Transverse colon (tissue), 4 donors: ENCODE measurements at regions not wholly inside any gene's neighbourhood (a gene's known extent, or its start where the extent isn't known, plus 50 kb on each side); places are given as distances from the start of the nearest gene placed in this dataset.

Experiments used
- CTCF ChIP-seq, 5 experiments: fragments of 200-600 bp in 3 of 5; fragments of 450-650 bp in 2 of 5; sonication (generic) in 3 of 5; IDR thresholded peaks; 1 replicate in 2 of 5; 2 replicates in 3 of 5; pipeline ENCODE4 v1.5.1; 2016 to 2017; ENCODE audit warnings: antibody characterized with exemption in 5 of 5, inconsistent platforms in 3 of 5, mild to moderate bottlenecking in 2 of 5, moderate library complexity in 1 of 5
- POLR2AphosphoS5 ChIP-seq, 3 donors: sonication (generic); formaldehyde crosslinking; IDR thresholded peaks; one replicate each; pipeline ENCODE4 v1.6.1; 2016; ENCODE audit warnings: antibody characterized with exemption in 3 of 3

DNA sequence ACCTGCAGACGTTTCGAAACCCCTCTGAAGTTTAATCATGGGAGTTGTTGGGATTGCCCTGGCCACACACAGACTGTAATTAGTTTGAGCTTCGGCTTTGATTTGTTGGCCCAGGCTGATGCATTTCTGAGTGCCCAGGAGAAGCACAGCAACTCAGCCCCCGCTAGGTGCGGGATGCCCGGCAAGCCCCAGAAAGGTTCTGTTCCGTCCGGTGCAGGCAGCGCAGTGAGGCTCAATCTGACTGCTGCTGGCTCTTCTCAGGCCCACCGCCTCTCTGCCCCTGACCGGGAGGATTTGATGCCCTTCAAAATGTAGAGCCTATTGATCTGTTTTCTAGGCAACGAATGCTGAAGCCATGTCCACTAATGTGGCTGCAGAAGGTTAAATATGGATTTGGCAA lies 73.4 kb upstream of the TAF11L2 start:
- TF ChIP-seq POLR2AphosphoS5 (IDR thresholded peaks at IDR 0.05) (no peak), CTCF (IDR thresholded peaks at IDR 0.05) (no peak)
